ENCODE measurements at regions not wholly inside any gene's neighbourhood (a gene's known extent, or its start where the extent isn't known, plus 50 kb on each side); places are given as distances from the start of the nearest gene placed in this dataset.
"Not testable (repeated sequence)": the region's sequence is repeated elsewhere in the genome, so short reads cannot be mapped to it uniquely, and the experiment has no call there.

DNA sequence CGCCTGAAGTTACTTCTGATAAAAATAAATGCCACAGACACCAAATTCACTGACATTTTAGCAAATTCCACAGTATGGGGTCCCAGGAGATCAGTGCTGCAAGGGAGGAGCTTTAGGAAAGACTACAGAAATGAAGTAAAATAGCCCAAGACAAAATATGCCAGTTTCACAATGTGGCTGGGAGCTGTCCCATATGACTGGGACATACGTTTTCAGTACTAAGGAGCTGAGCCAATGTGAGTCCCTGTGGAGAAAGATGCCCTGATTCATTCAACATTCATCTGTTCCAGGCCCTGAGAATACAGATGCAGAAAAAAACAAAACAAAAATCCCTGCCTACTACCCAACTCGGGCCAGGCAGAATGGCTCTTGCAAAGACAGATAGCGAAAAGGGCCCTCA is 63.4 kb upstream of the FAM174B start:
- TF ChIP-seq TAF1 (IDR thresholded peaks at IDR 0.05; ENCODE audit: low read depth, low read length) (no peak), POLR2AphosphoS5 (IDR thresholded peaks at IDR 0.05; ENCODE audit: low read depth, low read length) (no peak), PAX5 (IDR thresholded peaks at IDR 0.05; ENCODE audit: insufficient read depth, low read length, severe bottlenecking) (no peak), SPI1 (IDR thresholded peaks at IDR 0.05; ENCODE audit: low read depth, low read length) (no peak), POLR2A (IDR thresholded peaks at IDR 0.05; ENCODE audit: low read depth, low read length) (no peak)
- FAIRE-seq, result no peak

DNA sequence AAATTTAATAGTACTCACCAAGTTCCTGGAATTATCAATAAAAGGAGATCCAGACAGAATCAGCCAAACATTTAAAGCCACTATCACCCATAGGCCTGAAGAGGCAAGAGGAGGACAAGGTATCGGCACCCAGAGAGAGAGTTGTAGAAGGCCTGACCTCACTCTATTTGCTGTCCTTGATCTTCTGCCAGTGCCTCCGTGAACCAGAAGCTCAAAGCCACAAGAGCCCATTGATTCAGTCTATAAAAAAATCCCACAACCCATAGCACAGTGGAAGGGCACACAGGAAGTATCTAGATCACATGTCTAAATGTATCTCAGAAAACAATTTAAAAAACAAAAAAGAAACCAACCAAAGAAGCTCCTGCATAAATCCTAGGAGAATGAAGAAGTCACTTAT is 68.6 kb upstream of the FAM174B start:
- TF ChIP-seq POLR2AphosphoS5 (IDR thresholded peaks at IDR 0.05; ENCODE audit: low read depth, low read length), result no peak
- TF ChIP-seq POU2F2 (IDR thresholded peaks at IDR 0.05; ENCODE audit: low read depth, low read length), result no peak
- no peak for TF ChIP-seq PAX5 (IDR thresholded peaks at IDR 0.05; ENCODE audit: insufficient read depth, low read length, severe bottlenecking)
- no peak for TF ChIP-seq POLR2A (IDR thresholded peaks at IDR 0.05; ENCODE audit: low read depth, low read length)
- no peak for TF ChIP-seq TAF1 (IDR thresholded peaks at IDR 0.05; ENCODE audit: low read depth, low read length)
- TF ChIP-seq SPI1 (IDR thresholded peaks at IDR 0.05; ENCODE audit: low read depth, low read length), result no peak
- no peak for FAIRE-seq
- no peak for DNase-seq (ENCODE audit: insufficient read length, low spot score)

More for the DNA sequence above, 63.4 kb upstream of the FAM174B start:
- no peak for DNase-seq (ENCODE audit: insufficient read length, low spot score)

DNA sequence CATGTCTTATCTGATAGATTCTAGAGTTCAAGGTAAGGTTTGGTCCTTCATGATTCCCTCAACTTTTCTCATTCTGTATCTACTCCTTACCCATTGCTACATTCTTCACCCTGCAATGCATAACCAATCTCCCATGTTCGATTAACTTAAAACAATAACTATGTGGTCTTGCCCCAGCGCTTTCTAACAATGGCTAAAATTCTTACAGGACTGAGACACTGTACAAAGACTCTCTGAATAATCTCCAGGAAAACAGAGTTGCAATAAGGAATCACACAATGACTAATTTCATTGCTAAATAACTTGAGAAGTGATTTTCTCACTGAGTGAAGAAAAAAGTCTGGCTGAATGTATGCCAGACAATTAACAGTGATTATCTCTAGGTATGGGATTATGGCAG is 69.6 kb upstream of the FAM174B start:
- TF ChIP-seq PAX5 (IDR thresholded peaks at IDR 0.05; ENCODE audit: insufficient read depth, low read length, severe bottlenecking), result no peak
- TF ChIP-seq POU2F2 (IDR thresholded peaks at IDR 0.05; ENCODE audit: low read depth, low read length), result no peak
- no peak for TF ChIP-seq SPI1 (IDR thresholded peaks at IDR 0.05; ENCODE audit: low read depth, low read length)
- TF ChIP-seq POLR2AphosphoS5 (IDR thresholded peaks at IDR 0.05; ENCODE audit: low read depth, low read length), result no peak
- TF ChIP-seq POLR2A (IDR thresholded peaks at IDR 0.05; ENCODE audit: low read depth, low read length), result no peak
- no peak for TF ChIP-seq TAF1 (IDR thresholded peaks at IDR 0.05; ENCODE audit: low read depth, low read length)
- DNase-seq (ENCODE audit: insufficient read length, low spot score), result no peak
- FAIRE-seq, result peak; percentile 38

DNA sequence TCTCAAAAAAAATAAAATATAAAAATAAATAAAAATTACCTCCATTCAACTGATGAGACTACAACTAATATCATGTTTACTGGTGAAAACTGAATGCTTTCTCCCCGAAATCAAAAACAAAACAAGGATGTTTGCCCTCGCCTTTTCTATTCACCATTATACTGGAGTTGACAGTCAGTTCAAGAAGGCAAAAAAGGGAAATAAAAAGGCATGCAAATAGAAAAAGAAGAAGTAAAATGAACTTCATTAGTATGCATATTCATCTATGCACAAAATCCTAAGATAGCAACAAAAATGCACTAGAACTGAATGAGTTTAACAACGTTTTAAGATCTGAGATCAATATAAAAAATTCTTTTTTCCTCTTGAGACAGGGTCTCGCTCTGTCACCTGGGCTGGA is 72.7 kb upstream of the FAM174B start:
- FAIRE-seq, result no peak
- no peak for TF ChIP-seq SPI1 (IDR thresholded peaks at IDR 0.05; ENCODE audit: low read depth, low read length)
- no peak for TF ChIP-seq POLR2A (IDR thresholded peaks at IDR 0.05; ENCODE audit: low read depth, low read length)
- no peak for TF ChIP-seq PAX5 (IDR thresholded peaks at IDR 0.05; ENCODE audit: insufficient read depth, low read length, severe bottlenecking)
- no peak for TF ChIP-seq POU2F2 (IDR thresholded peaks at IDR 0.05; ENCODE audit: low read depth, low read length)
- TF ChIP-seq TAF1 (IDR thresholded peaks at IDR 0.05; ENCODE audit: low read depth, low read length), result no peak
- TF ChIP-seq POLR2AphosphoS5 (IDR thresholded peaks at IDR 0.05; ENCODE audit: low read depth, low read length), result no peak
- no peak for DNase-seq (ENCODE audit: insufficient read length, low spot score)

DNA sequence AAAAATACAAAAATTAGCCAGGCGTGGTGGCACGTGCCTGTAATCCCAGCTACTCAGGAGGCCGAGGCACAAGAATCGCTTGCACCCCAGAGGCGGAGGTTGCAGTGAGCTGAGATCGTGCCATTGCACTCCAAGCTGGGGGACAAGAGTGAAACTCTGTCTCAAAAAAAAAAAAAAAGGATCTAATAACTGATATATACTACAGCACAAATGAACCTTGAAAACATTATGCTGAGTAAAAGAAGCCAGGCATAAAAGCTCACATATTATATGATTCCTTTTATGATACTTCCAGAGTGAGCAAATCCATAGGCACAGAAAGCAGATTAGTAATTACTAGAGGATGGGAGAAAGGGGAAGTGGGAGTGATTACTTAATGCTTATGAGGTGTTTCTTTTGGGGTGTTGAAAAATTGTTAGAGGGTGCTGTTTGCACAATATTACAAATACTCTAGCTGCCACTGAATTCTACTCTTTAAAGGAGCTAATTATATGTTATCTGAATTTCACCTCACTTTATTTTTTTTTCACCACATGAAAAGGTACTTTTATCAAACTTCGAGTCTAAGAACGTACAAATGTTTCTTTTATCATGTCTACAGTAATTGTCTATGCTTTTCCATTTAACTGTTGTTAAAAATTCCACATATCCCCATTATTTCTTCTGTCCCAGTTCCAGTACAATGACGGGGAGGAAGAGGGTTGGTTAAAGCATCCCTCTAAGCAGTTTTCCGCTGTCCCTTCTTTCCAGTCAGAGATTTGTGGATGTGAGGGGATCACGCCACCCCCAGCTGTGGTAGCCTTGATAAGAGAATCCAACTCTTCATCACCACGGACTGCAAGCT is 77.7 kb upstream of the FAM174B start:
- FAIRE-seq, result peak; percentile 13
- TF ChIP-seq SPI1 (IDR thresholded peaks at IDR 0.05; ENCODE audit: low read depth, low read length) (peak; percentile 92), POLR2A (IDR thresholded peaks at IDR 0.05; ENCODE audit: low read depth, low read length) (no peak)
- no peak for DNase-seq (ENCODE audit: insufficient read length, low spot score)

GRCh38 chr15:92733934-92734521 is 78.5 kb upstream of the FAM174B start:
- no peak for TF ChIP-seq POLR2A (IDR thresholded peaks at IDR 0.05; ENCODE audit: low read depth, low read length)
- TF ChIP-seq SPI1 (IDR thresholded peaks at IDR 0.05; ENCODE audit: low read depth, low read length), result no peak
- TF ChIP-seq POU2F2 (IDR thresholded peaks at IDR 0.05; ENCODE audit: low read depth, low read length), result no peak
- TF ChIP-seq PAX5 (IDR thresholded peaks at IDR 0.05; ENCODE audit: insufficient read depth, low read length, severe bottlenecking), result no peak
- no peak for TF ChIP-seq TAF1 (IDR thresholded peaks at IDR 0.05; ENCODE audit: low read depth, low read length)
- TF ChIP-seq POLR2AphosphoS5 (IDR thresholded peaks at IDR 0.05; ENCODE audit: low read depth, low read length), result no peak
- peak; percentile 71 for FAIRE-seq
- no peak for DNase-seq (ENCODE audit: insufficient read length, low spot score)

GRCh38 chr15:92739246-92739645 is 83.7 kb upstream of the FAM174B start:
- not testable (repeated sequence) for DNase-seq (ENCODE audit: insufficient read length, low spot score); FAIRE-seq

GRCh38 chr15:92745845-92746271 is 90.3 kb upstream of the FAM174B start:
- TF ChIP-seq POLR2A (IDR thresholded peaks at IDR 0.05; ENCODE audit: low read depth, low read length), result no peak
- no peak for TF ChIP-seq PAX5 (IDR thresholded peaks at IDR 0.05; ENCODE audit: insufficient read depth, low read length, severe bottlenecking)
- TF ChIP-seq TAF1 (IDR thresholded peaks at IDR 0.05; ENCODE audit: low read depth, low read length), result no peak
- TF ChIP-seq SPI1 (IDR thresholded peaks at IDR 0.05; ENCODE audit: low read depth, low read length), result no peak
- TF ChIP-seq POU2F2 (IDR thresholded peaks at IDR 0.05; ENCODE audit: low read depth, low read length), result no peak
- no peak for TF ChIP-seq POLR2AphosphoS5 (IDR thresholded peaks at IDR 0.05; ENCODE audit: low read depth, low read length)
- no peak for DNase-seq (ENCODE audit: insufficient read length, low spot score)
- no peak for FAIRE-seq

DNA sequence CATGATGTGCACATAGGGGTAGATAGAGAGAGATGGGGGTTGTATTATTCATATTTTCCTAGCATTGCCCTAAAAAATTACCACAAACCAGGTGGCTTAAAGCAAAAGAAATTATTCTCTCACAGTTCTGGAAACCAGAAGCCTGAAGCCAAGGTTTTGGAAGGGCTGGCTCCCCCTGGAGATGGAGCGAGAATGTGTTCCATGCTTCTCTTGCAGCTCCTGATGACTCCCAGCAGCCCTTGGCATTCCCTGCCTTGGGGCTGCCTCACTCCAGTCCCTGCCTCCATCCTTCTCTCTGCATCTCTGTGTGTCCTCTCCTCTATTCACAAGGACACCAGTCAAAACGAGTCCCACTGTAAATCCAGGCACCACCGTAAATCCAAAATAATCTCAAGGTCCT is 91.5 kb upstream of the FAM174B start:
- FAIRE-seq, result no peak
- DNase-seq (ENCODE audit: insufficient read length, low spot score), result no peak

DNA sequence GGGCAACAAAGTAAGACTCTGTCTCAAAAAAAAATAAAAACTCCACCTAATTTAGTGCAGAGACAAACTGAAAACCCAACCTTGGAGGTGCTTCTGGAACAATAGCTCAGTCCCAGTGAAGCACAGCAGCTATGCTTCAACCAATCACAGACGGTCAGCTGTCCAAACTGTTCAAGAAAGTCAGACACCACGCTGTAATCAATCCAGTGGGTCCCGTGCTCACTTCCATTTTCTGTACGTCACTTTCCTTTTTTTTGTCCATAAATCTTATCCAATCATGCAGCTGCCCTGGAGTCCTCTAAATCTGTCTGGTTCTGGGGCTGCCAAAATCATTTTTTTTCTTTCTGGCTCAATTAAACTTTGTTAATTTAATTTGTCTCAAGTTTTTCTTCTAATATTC is 93.6 kb upstream of the FAM174B start:
- FAIRE-seq (no peak), DNase-seq (ENCODE audit: insufficient read length, low spot score) (no peak)
- TF ChIP-seq SPI1 (IDR thresholded peaks at IDR 0.05; ENCODE audit: low read depth, low read length) (no peak), POU2F2 (IDR thresholded peaks at IDR 0.05; ENCODE audit: low read depth, low read length) (no peak), TAF1 (IDR thresholded peaks at IDR 0.05; ENCODE audit: low read depth, low read length) (no peak), POLR2AphosphoS5 (IDR thresholded peaks at IDR 0.05; ENCODE audit: low read depth, low read length) (no peak), PAX5 (IDR thresholded peaks at IDR 0.05; ENCODE audit: insufficient read depth, low read length, severe bottlenecking) (no peak), POLR2A (IDR thresholded peaks at IDR 0.05; ENCODE audit: low read depth, low read length) (no peak)

More for the DNA sequence above, 91.5 kb upstream of the FAM174B start:
- TF ChIP-seq PAX5 (IDR thresholded peaks at IDR 0.05; ENCODE audit: insufficient read depth, low read length, severe bottlenecking) (no peak), POLR2A (IDR thresholded peaks at IDR 0.05; ENCODE audit: low read depth, low read length) (no peak), SPI1 (IDR thresholded peaks at IDR 0.05; ENCODE audit: low read depth, low read length) (no peak), TAF1 (IDR thresholded peaks at IDR 0.05; ENCODE audit: low read depth, low read length) (no peak), POLR2AphosphoS5 (IDR thresholded peaks at IDR 0.05; ENCODE audit: low read depth, low read length) (no peak), POU2F2 (IDR thresholded peaks at IDR 0.05; ENCODE audit: low read depth, low read length) (no peak)

Measured in GM12891 (cell line).